ENCODE measurements at regions not wholly inside any gene's neighbourhood (a gene's known extent, or its start where the extent isn't known, plus 50 kb on each side); places are given as distances from the start of the nearest gene placed in this dataset.

- TF ChIP-seq ETS1 (IDR thresholded peaks at IDR 0.05) (no peak), REST (IDR thresholded peaks at IDR 0.05; ENCODE audit: unreplicated experiment) (no peak), NANOG (IDR thresholded peaks at IDR 0.05; ENCODE audit: borderline replicate concordance) (no peak), CREB1 (CRISPR knock-in tag; IDR thresholded peaks at IDR 0.05; ENCODE audit: low read depth) (no peak), POLR2AphosphoS5 (IDR thresholded peaks at IDR 0.05; ENCODE audit: low read depth) (no peak), STAT1 (IDR thresholded peaks at IDR 0.05; ENCODE audit: unreplicated experiment) (no peak)
- Histone ChIP-seq H3K79me2 (replicated peaks; ENCODE audit: insufficient read depth) (no peaks in the 10 kb centered on the region), H3K4me1 (ENCODE audit: insufficient read depth) (peaks cover 21% of the 10 kb centered on the region), H3K4me2 (no peak overlapping the region), H3K4me3 (no peak overlapping the region), H3K9me2 (ENCODE audit: insufficient read depth) (no peaks in the 10 kb centered on the region), H3F3A (replicated peaks; ENCODE audit: low read depth) (no peaks in the 10 kb centered on the region), H3K27me3 (ENCODE audit: insufficient read depth) (no peaks in the 10 kb centered on the region), H2AFZ (no peak overlapping the region), H3K27ac (ENCODE audit: low read depth) (no peak overlapping the region), H3K36me3 (ENCODE audit: insufficient read depth) (0 out of 2 replicates have a peak, but pooled peaks cover 4% of the 10 kb centered on the region), H4K20me1 (replicated peaks; ENCODE audit: insufficient read depth) (no peaks in the 10 kb centered on the region)
- Mint-ChIP-seq H3K27ac (no peak overlapping the region), H3K4me3 (no peak overlapping the region), H3K9me3 (peaks cover 98% of the 10 kb centered on the region), H3K27me3 (ENCODE audit: insufficient read depth, low read depth, poor library complexity) (peaks cover 12% of the 10 kb centered on the region), H3K36me3 (ENCODE audit: low read depth) (peaks cover 37% of the 10 kb centered on the region), H3K4me1 (no peaks in the 10 kb centered on the region)
- DNase-seq (ENCODE audit: low spot score) = no peak
- no peak for ATAC-seq
Measured at GRCh38 chr3:981156-981555, 111.7 kb upstream of the CNTN6 start.

- DNase-seq (ENCODE audit: low spot score) (no peak), ATAC-seq (no peak)
- H3K36me3 Mint-ChIP-seq (ENCODE audit: low read depth) = peaks cover 38% of the 10 kb centered on the region
- H3K27me3 ChIP-seq (ENCODE audit: insufficient read depth) = no peaks in the 10 kb centered on the region
- H3K9me2 ChIP-seq (ENCODE audit: insufficient read depth) = no peaks in the 10 kb centered on the region
- H3K27ac Mint-ChIP-seq = no peak overlapping the region
- no peaks in the 10 kb centered on the region for H3K79me2 ChIP-seq (replicated peaks; ENCODE audit: insufficient read depth)
- H3K4me3 Mint-ChIP-seq = no peak overlapping the region
- no peaks in the 10 kb centered on the region for H3K4me1 ChIP-seq (ENCODE audit: insufficient read depth)
- H3K9me3 Mint-ChIP-seq = peaks cover 99% of the 10 kb centered on the region
- H3K4me3 ChIP-seq = no peak overlapping the region
- H3F3A ChIP-seq (replicated peaks; ENCODE audit: low read depth) = no peaks in the 10 kb centered on the region
- H3K4me2 ChIP-seq = no peak overlapping the region
- H3K27ac ChIP-seq (ENCODE audit: low read depth) = no peak overlapping the region
- no peaks in the 10 kb centered on the region for H3K4me1 Mint-ChIP-seq
- H2AFZ ChIP-seq = no peak overlapping the region
- H3K36me3 ChIP-seq (ENCODE audit: insufficient read depth) = no peaks in the 10 kb centered on the region
- no peaks in the 10 kb centered on the region for H4K20me1 ChIP-seq (replicated peaks; ENCODE audit: insufficient read depth)
- peaks cover 11% of the 10 kb centered on the region for H3K27me3 Mint-ChIP-seq (ENCODE audit: insufficient read depth, low read depth, poor library complexity)
- TF ChIP-seq ZNF114 (CRISPR knock-in tag; IDR thresholded peaks at IDR 0.05) = no peak
- TF ChIP-seq CTCF (conservative IDR thresholded peaks at IDR 0.05; ENCODE audit: low read depth in 2 of 2) = no peak
- no peak for TF ChIP-seq NANOG (IDR thresholded peaks at IDR 0.05; ENCODE audit: borderline replicate concordance)
- TF ChIP-seq EZH2 (IDR thresholded peaks at IDR 0.05; ENCODE audit: low read depth, unreplicated experiment) = no peak
- no peak for TF ChIP-seq POLR2AphosphoS5 (IDR thresholded peaks at IDR 0.05; ENCODE audit: low read depth)
- TF ChIP-seq JUNB (IDR thresholded peaks at IDR 0.05; ENCODE audit: unreplicated experiment) = no peak
- TF ChIP-seq ETS1 (IDR thresholded peaks at IDR 0.05) = no peak
Measured at GRCh38 chr3:988785-989184, 104.0 kb upstream of the CNTN6 start.

Measured in GM23338 (cell line).